ENCODE measurements at regions not wholly inside any gene's neighbourhood (a gene's known extent, or its start where the extent isn't known, plus 50 kb on each side); places are given as distances from the start of the nearest gene placed in this dataset.

- H3K79me2 ChIP-seq (ENCODE audit: control insufficient read depth, insufficient read depth, low read length), result no peaks in the 10 kb centered on the region
- no peak overlapping the region for H3K9ac ChIP-seq (ENCODE audit: control insufficient read depth, insufficient read depth, low read length)
- in situ Hi-C loops (cut with MboI), result no loop called here
- H3K9me3 ChIP-seq (replicated peaks; ENCODE audit: control insufficient read depth, insufficient read depth, low read length), result no peaks in the 10 kb centered on the region
- no peak overlapping the region for H3K4me2 ChIP-seq (ENCODE audit: control insufficient read depth, insufficient read depth)
- H3K4me3 ChIP-seq, result no peak overlapping the region
- ChIA-PET SMC1A (ENCODE audit: uncharacterized antibody, unreplicated experiment) (no interaction called here), POLR2A (interaction anchor here (0.6 kb wide), 1 partner anchor 47 kb away, joined by 6 read pairs; no protein-coding TSS in a partner anchor), RAD21 (ENCODE audit: unreplicated experiment) (no interaction called here), CTCF (no interaction called here)
- no peak overlapping the region for H3K27ac ChIP-seq (ENCODE audit: control insufficient read depth, insufficient read depth)
- H2AFZ ChIP-seq (ENCODE audit: control insufficient read depth, low read depth, low read length), result no peak overlapping the region
- no TSS peak for BruUV-seq (replicated peaks)
- intact Hi-C loops (cut with micrococcal nuclease; ENCODE audit: unreplicated experiment), result no loop called here
- no peaks in the 10 kb centered on the region for H4K20me1 ChIP-seq (ENCODE audit: control insufficient read depth, insufficient read depth)
- no peaks in the 10 kb centered on the region for H3K4me1 ChIP-seq (ENCODE audit: control insufficient read depth, insufficient read depth, low read length)
- ATAC-seq, result no peak
- no peak for DNase-seq (ENCODE audit: low read depth, low spot score)
- H3K36me3 ChIP-seq (ENCODE audit: control insufficient read depth in 2 of 2, insufficient read depth in 2 of 2, low read length in 1 of 2), result no peaks in the 10 kb centered on the region
- 5% methylated on average over 1 of the region's 1 CpG for WGBS (ENCODE audit: insufficient coverage, insufficient replicate concordance, low lambda C conversion rate, missing lambda C conversion rate)
- no peak for FAIRE-seq
- no peak for TF ChIP-seq CEBPZ (IDR thresholded peaks at IDR 0.05; ENCODE audit: low read depth, low read length)
- TF ChIP-seq NR2C2 (IDR thresholded peaks at IDR 0.05; ENCODE audit: borderline replicate concordance, control insufficient read depth, insufficient read length, low read depth), result no peak
- no peak for TF ChIP-seq ZNF687 (IDR thresholded peaks at IDR 0.05)
- TF ChIP-seq SMARCA5 (IDR thresholded peaks at IDR 0.05), result no peak
- no peaks in the 10 kb centered on the region for H3K27me3 ChIP-seq (replicated peaks in 1 of 2; ENCODE audit: control insufficient read depth in 2 of 2, insufficient read depth in 2 of 2, low read length in 1 of 2)
Observed at GRCh38 chr12:77294016-77294415, 228.6 kb upstream of the E2F7 start.

Data from GM12878 (cell line).